Fibroblast of the aortic adventitia (primary cell): ENCODE measurements at regions not wholly inside any gene's neighbourhood (a gene's known extent, or its start where the extent isn't known, plus 50 kb on each side); places are given as distances from the start of the nearest gene placed in this dataset.
"Not testable (repeated sequence)": the region's sequence is repeated elsewhere in the genome, so short reads cannot be mapped to it uniquely, and the experiment has no call there.

ENCODE experiments used
- DNase-seq: peaks from one replicate; pipeline ENCODE4 v3.0.0-alpha.2; 2010; ENCODE audit warnings: low read depth
- H3K4me3 ChIP-seq: 2 replicates; pipeline ENCODE4 v1.5.1; 2011; ENCODE audit warnings: low read depth, mild to moderate bottlenecking, control low read depth, low read length, moderate library complexity
- CTCF ChIP-seq: IDR thresholded peaks from 2 replicates; pipeline ENCODE4 v1.5.1; 2011; ENCODE audit warnings: mild to moderate bottlenecking, low read length, control low read depth, inconsistent platforms; ENCODE audit not compliant: insufficient read depth

GRCh38 chr5:89313804-89314588, 431.0 kb upstream of the MEF2C start:
- H3K4me3 ChIP-seq = no peak overlapping the region
- TF ChIP-seq CTCF = no peak
- peak; percentile 93 for DNase-seq

- no peak overlapping the region for H3K4me3 ChIP-seq
- peak; percentile 46 for DNase-seq
- no peak for TF ChIP-seq CTCF
Measured at GRCh38 chr5:89313044-89313443, 430.1 kb upstream of the MEF2C start.

- TF ChIP-seq CTCF = no peak
- no peak for DNase-seq
- no peak overlapping the region for H3K4me3 ChIP-seq
Measured at GRCh38 chr5:89309268-89309667, 426.3 kb upstream of the MEF2C start.

- no peak overlapping the region for H3K4me3 ChIP-seq
- no peak for TF ChIP-seq CTCF
- DNase-seq = no peak
Measured at GRCh38 chr5:89308606-89309040, 425.6 kb upstream of the MEF2C start.

- TF ChIP-seq CTCF = no peak
- no peak for DNase-seq
- no peak overlapping the region for H3K4me3 ChIP-seq
Measured at GRCh38 chr5:89307972-89308371, 425.0 kb upstream of the MEF2C start.

- not testable (repeated sequence) for H3K4me3 ChIP-seq, DNase-seq
Measured at GRCh38 chr5:89307141-89307540, 424.2 kb upstream of the MEF2C start.

GRCh38 chr5:89303033-89303480, 420.1 kb upstream of the MEF2C start:
- no peak overlapping the region for H3K4me3 ChIP-seq
- TF ChIP-seq CTCF = no peak
- DNase-seq = no peak
